ENCODE measurements at regions not wholly inside any gene's neighbourhood (a gene's known extent, or its start where the extent isn't known, plus 50 kb on each side); places are given as distances from the start of the nearest gene placed in this dataset.

- no peak for TF ChIP-seq CTCF (IDR thresholded peaks at IDR 0.05; ENCODE audit: low read depth, low read length, missing input control)
- TF ChIP-seq RXRA (IDR thresholded peaks at IDR 0.05) = no peak
- no peak for TF ChIP-seq EGR1 (IDR thresholded peaks at IDR 0.05; ENCODE audit: low read depth in 2 of 2)
These were observed 157.1 kb upstream of the RBPJ start for GRCh38 chr4:26163425-26164362.

Data from liver (tissue), 3 donors.